ENCODE measurements at regions not wholly inside any gene's neighbourhood (a gene's known extent, or its start where the extent isn't known, plus 50 kb on each side); places are given as distances from the start of the nearest gene placed in this dataset.

- TF ChIP-seq CTCF (IDR thresholded peaks at IDR 0.05; ENCODE audit: insufficient read depth, low read depth, low read length) (no peak), EZH2 (IDR thresholded peaks at IDR 0.05; ENCODE audit: insufficient read depth, low read length) (no peak)
Observed at GRCh38 chr13:111395511-111396393, 75.3 kb downstream of the TEX29 start.
